ENCODE measurements at regions not wholly inside any gene's neighbourhood (a gene's known extent, or its start where the extent isn't known, plus 50 kb on each side); places are given as distances from the start of the nearest gene placed in this dataset.

DNA sequence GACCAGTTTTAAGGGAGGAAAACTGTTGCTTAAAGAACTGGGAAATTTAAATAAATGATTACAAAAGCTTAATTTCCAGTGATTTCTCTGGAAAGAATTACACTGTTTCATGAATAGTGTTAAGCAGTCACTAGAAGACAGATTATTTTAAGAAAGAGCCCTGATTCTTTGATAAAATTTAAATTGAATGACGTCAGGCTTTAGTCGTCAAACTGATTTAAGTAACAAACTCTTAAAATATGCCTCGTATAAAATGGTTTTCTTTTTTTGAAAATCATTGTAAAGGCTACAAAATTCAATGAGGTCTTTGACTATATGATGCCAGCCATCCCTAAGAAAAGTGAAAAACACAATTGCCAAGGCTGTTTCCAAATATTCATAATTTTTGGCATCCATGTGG lies 465.0 kb downstream of the NR4A2 start:
- TF ChIP-seq, protein P1, sequence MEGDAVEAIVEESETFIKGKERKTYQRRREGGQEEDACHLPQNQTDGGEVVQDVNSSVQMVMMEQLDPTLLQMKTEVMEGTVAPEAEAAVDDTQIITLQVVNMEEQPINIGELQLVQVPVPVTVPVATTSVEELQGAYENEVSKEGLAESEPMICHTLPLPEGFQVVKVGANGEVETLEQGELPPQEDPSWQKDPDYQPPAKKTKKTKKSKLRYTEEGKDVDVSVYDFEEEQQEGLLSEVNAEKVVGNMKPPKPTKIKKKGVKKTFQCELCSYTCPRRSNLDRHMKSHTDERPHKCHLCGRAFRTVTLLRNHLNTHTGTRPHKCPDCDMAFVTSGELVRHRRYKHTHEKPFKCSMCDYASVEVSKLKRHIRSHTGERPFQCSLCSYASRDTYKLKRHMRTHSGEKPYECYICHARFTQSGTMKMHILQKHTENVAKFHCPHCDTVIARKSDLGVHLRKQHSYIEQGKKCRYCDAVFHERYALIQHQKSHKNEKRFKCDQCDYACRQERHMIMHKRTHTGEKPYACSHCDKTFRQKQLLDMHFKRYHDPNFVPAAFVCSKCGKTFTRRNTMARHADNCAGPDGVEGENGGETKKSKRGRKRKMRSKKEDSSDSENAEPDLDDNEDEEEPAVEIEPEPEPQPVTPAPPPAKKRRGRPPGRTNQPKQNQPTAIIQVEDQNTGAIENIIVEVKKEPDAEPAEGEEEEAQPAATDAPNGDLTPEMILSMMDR (IDR thresholded peaks at IDR 0.05), result no peak
- TF ChIP-seq POLR2A (IDR thresholded peaks at IDR 0.05), result no peak

All from Peyer's patch (tissue), 4 donors.